Suprapubic skin (tissue), 4 donors: ENCODE measurements at regions not wholly inside any gene's neighbourhood (a gene's known extent, or its start where the extent isn't known, plus 50 kb on each side); places are given as distances from the start of the nearest gene placed in this dataset.

ENCODE experiments used
- CTCF ChIP-seq, 2 donors: fragments of 200-600 bp in 1 of 2; fragments of 450-650 bp in 1 of 2; sonication (generic) in 1 of 2; IDR thresholded peaks; one replicate each; pipeline ENCODE4 v1.5.1; 2016 to 2019; ENCODE audit warnings: antibody characterized with exemption in 2 of 2, mild to moderate bottlenecking in 1 of 2, moderate library complexity in 1 of 2
- EP300 ChIP-seq: sonication (generic); formaldehyde crosslinking; IDR thresholded peaks from one replicate; pipeline ENCODE4 v1.6.1; 2017; ENCODE audit warnings: antibody characterized with exemption
- POLR2A ChIP-seq, 2 donors: fragments of 450-650 bp; IDR thresholded peaks; one replicate each; pipeline ENCODE4 v1.6.1; 2017; ENCODE audit warnings: antibody characterized with exemption in 2 of 2, mild to moderate bottlenecking in 2 of 2, moderate library complexity in 2 of 2
- POLR2AphosphoS5 ChIP-seq, 3 donors: sonication (generic); formaldehyde crosslinking; IDR thresholded peaks; one replicate each; pipeline ENCODE4 v1.6.1; 2017; ENCODE audit warnings: antibody characterized with exemption in 3 of 3

GRCh38 chr2:23285091-23285800 is 99.7 kb upstream of the KLHL29 start:
- no peak for TF ChIP-seq CTCF (IDR thresholded peaks at IDR 0.05)
- TF ChIP-seq POLR2AphosphoS5 (IDR thresholded peaks at IDR 0.05), result no peak
- TF ChIP-seq POLR2A (IDR thresholded peaks at IDR 0.05), result no peak
- TF ChIP-seq EP300, result no peak
